A549 (cell line): ENCODE measurements at regions not wholly inside any gene's neighbourhood (a gene's known extent, or its start where the extent isn't known, plus 50 kb on each side); places are given as distances from the start of the nearest gene placed in this dataset.

Experiments
- ATAC-seq, 2 experiments: fragments of 200-7000 bp in 1 of 2; fragments of >200 bp in 1 of 2; cut with Nextera tagmentation in 1 of 2; cut with Tn5 transposase in 1 of 2; 3 replicates each; pipeline versions ENCODE4 v1.8.0 to v1.9.1; 2018 to 2020; ENCODE audit warnings: mild to moderate bottlenecking in 1 of 2, moderate library complexity in 1 of 2
- CTCF ChIA-PET: fragments of 300-600 bp; sonication (Branson Sonifier 250); formaldehyde crosslinking; extraction: SDS; loops from one replicate; lab custom pipeline; 2021; ENCODE audit warnings: antibody characterized with exemption, inconsistent platforms; lab: Yijun Ruan, JAX
- POLR2A ChIA-PET: fragments of 350-600 bp; formaldehyde crosslinking; extraction: SDS; loops from one replicate; lab custom pipeline; 2021; ENCODE audit warnings: antibody characterized with exemption, inconsistent platforms; lab: Yijun Ruan, JAX
- DNase-seq, 2 experiments: peaks; one replicate each; pipeline versions ENCODE4 v3.0.0 to v3.0.0-alpha.2; 2011 to 2016; ENCODE audit warnings: low read depth in 1 of 2, low spot score in 1 of 2
- FAIRE-seq: peaks from 2 replicates; lab custom pipeline; 2011; peaks lifted over from hg19 to GRCh38; lab: Jason Lieb, UNC
- H3K27ac ChIP-seq, 2 experiments: fragments of >200 bp; sonication (Bioruptor Twin); formaldehyde crosslinking; 3 replicates each; pipeline ENCODE4 v1.5.1; 2016 to 2017
- H3K4me1 ChIP-seq: fragments of >200 bp; sonication (Bioruptor Twin); formaldehyde crosslinking; 3 replicates; pipeline ENCODE4 v1.6.1; 2016
- H3K4me2 ChIP-seq: fragments of >200 bp; sonication (Bioruptor Twin); formaldehyde crosslinking; 3 replicates; pipeline ENCODE4 v1.6.1; 2016
- H3K4me3 ChIP-seq: fragments of >200 bp; sonication (Bioruptor Twin); formaldehyde crosslinking; 3 replicates; pipeline ENCODE4 v1.5.1; 2016
- H3K9me3 ChIP-seq: fragments of >200 bp; sonication (Bioruptor Twin); formaldehyde crosslinking; 3 replicates; pipeline ENCODE4 v1.6.1; 2016
- BHLHE40 ChIP-seq: IDR thresholded peaks from 2 replicates; pipeline ENCODE4 v1.6.1; 2012; ENCODE audit warnings: low read depth, low read length, inconsistent platforms
- EHF ChIP-seq: fragments of 250-450 bp; sonication (Bioruptor Pico); IDR thresholded peaks from 2 replicates; pipeline ENCODE4 v1.5.0; 2020; ENCODE audit warnings: mild to moderate bottlenecking
- EHMT2 ChIP-seq: fragments of 200-600 bp; sonication (generic); IDR thresholded peaks from 2 replicates; pipeline ENCODE4 v1.6.1; 2016; ENCODE audit warnings: antibody characterized with exemption, low read depth, mild to moderate bottlenecking, moderate library complexity
- EP300 ChIP-seq, 2 experiments: fragments of >200 bp; sonication (Bioruptor Twin); formaldehyde crosslinking; IDR thresholded peaks; 2 replicates in 1 of 2; 3 replicates in 1 of 2; pipeline ENCODE4 v1.6.1; 2016 to 2017
- FOSB ChIP-seq: fragments of 250-450 bp; sonication (Bioruptor Pico); IDR thresholded peaks from 2 replicates; pipeline ENCODE4 v1.5.0; 2020; ENCODE audit warnings: mild to moderate bottlenecking, moderate library complexity
- HEYL ChIP-seq: fragments of 250-450 bp; sonication (Bioruptor Pico); IDR thresholded peaks from 2 replicates; pipeline ENCODE4 v1.8.0; 2021; ENCODE audit warnings: mild to moderate bottlenecking, moderate library complexity
- HOXB5 ChIP-seq: fragments of 250-450 bp; sonication (Bioruptor Pico); IDR thresholded peaks from 2 replicates; pipeline ENCODE4 v1.5.0; 2020; ENCODE audit warnings: mild to moderate bottlenecking, moderate library complexity
- JUN ChIP-seq, 2 experiments: fragments of >200 bp; sonication (Bioruptor Twin); formaldehyde crosslinking; IDR thresholded peaks; 2 replicates in 1 of 2; 3 replicates in 1 of 2; pipeline ENCODE4 v1.6.1; 2016 to 2017
- KDM1A ChIP-seq: fragments of 200-600 bp; sonication (generic); IDR thresholded peaks from 2 replicates; pipeline ENCODE4 v1.6.1; 2016; ENCODE audit warnings: low read depth, mild to moderate bottlenecking
- MAZ ChIP-seq: fragments of 150-350 bp; IDR thresholded peaks from 2 replicates; pipeline ENCODE4 v1.6.1; 2014; ENCODE audit warnings: antibody characterized with exemption, low read depth, low read length, borderline replicate concordance
- NPAS2 ChIP-seq: fragments of 250-450 bp; sonication (Bioruptor Pico); IDR thresholded peaks from 2 replicates; pipeline ENCODE4 v1.8.0; 2022; ENCODE audit warnings: mild to moderate bottlenecking, moderate library complexity, borderline replicate concordance
- NR3C1 ChIP-seq: fragments of >200 bp; sonication (Bioruptor Twin); formaldehyde crosslinking; IDR thresholded peaks from 3 replicates; pipeline ENCODE4 v1.6.1; 2017
- POLR2AphosphoS2 ChIP-seq: conservative IDR thresholded peaks from 2 replicates; pipeline ENCODE4 v1.6.1; 2012; ENCODE audit warnings: low read length, improper control_type of control experiment, inconsistent platforms
- RFX5 ChIP-seq: fragments of 450-650 bp; IDR thresholded peaks from 2 replicates; pipeline ENCODE4 v1.7.1; 2014; ENCODE audit warnings: antibody characterized with exemption, mild to moderate bottlenecking, moderate library complexity
- RNF2 ChIP-seq: fragments of 200-600 bp; sonication (generic); IDR thresholded peaks from 2 replicates; pipeline ENCODE4 v1.6.1; 2016; ENCODE audit warnings: low read depth, mild to moderate bottlenecking, antibody characterized with exemption, moderate library complexity, borderline replicate concordance
- SMC3 ChIP-seq: fragments of >200 bp; sonication (Bioruptor Twin); formaldehyde crosslinking; IDR thresholded peaks from 3 replicates; pipeline ENCODE4 v1.6.1; 2018; ENCODE audit warnings: inconsistent platforms
- ZC3H11A ChIP-seq: fragments of 450-650 bp; IDR thresholded peaks from 2 replicates; pipeline ENCODE4 v1.6.1; 2014; ENCODE audit warnings: antibody characterized with exemption, mild to moderate bottlenecking
- ZSCAN20 ChIP-seq: fragments of 250-450 bp; sonication (Bioruptor Pico); IDR thresholded peaks from 2 replicates; pipeline ENCODE4 v1.8.0; 2022; ENCODE audit warnings: mild to moderate bottlenecking, moderate library complexity
- WGBS: methylation state at CpG from one replicate; pipeline ENCODE4 v1.1.6; 2017; ENCODE audit errors: missing lambda C conversion rate; 5-methylcytosine and 5-hydroxymethylcytosine counted together
- TF ChIP-seq, protein P1 (sequence below): fragments of 200-600 bp; sonication (generic); IDR thresholded peaks from 2 replicates; pipeline ENCODE4 v1.6.1; 2016; ENCODE audit warnings: antibody characterized with exemption, mild to moderate bottlenecking, moderate library complexity
- TF ChIP-seq, protein P2 (sequence below): fragments of >200 bp; sonication (Bioruptor Twin); formaldehyde crosslinking; IDR thresholded peaks from 2 replicates; pipeline ENCODE4 v1.6.1; 2016
- TF ChIP-seq, protein P3 (sequence below): fragments of >200 bp; sonication (Bioruptor Twin); formaldehyde crosslinking; IDR thresholded peaks from 3 replicates; pipeline ENCODE4 v1.5.1; 2016
- TF ChIP-seq, protein P4 (sequence below): fragments of 150-350 bp; IDR thresholded peaks from 2 replicates; pipeline ENCODE4 v1.6.1; 2014; ENCODE audit warnings: low read depth, mild to moderate bottlenecking, low read length
- TF ChIP-seq, protein P5 (sequence below): fragments of 450-650 bp; IDR thresholded peaks from 2 replicates; pipeline ENCODE4 v1.6.1; 2014; ENCODE audit warnings: antibody characterized with exemption
- TF ChIP-seq, protein P6 (sequence below): IDR thresholded peaks from 2 replicates; pipeline ENCODE4 v1.6.1; 2012; ENCODE audit warnings: low read depth, borderline replicate concordance

DNA sequence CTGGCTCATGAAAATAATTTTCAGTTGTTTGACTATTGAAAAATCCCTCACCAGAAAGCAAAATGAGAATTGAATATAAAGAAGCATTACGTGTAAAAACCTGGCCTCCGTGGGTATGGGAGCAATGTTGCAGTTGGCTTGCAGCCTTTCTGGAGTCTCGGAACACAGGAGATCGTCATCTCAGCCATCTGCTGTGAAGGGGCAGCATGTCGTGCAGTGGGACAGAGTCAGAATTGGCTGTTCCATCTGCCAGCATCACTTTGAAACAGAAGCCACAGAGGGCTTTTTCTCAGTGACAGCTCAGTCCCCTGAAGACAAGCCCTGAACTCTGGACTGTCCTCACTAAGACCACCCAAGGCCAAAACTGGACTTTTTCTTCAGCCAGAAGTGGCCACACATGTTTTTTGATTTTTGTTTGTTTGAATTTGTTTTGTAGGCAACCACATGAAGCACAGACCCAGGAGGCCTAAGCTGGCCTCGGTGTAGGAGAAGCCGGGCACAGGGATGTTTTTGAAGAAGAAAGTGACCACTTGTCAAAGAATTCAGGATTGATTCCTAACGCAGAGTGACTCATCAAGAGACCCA lies 170.8 kb upstream of the DYRK2 start:
- FAIRE-seq, result no peak
- 54% methylated on average over 8 of the region's 8 CpGs for WGBS

DNA sequence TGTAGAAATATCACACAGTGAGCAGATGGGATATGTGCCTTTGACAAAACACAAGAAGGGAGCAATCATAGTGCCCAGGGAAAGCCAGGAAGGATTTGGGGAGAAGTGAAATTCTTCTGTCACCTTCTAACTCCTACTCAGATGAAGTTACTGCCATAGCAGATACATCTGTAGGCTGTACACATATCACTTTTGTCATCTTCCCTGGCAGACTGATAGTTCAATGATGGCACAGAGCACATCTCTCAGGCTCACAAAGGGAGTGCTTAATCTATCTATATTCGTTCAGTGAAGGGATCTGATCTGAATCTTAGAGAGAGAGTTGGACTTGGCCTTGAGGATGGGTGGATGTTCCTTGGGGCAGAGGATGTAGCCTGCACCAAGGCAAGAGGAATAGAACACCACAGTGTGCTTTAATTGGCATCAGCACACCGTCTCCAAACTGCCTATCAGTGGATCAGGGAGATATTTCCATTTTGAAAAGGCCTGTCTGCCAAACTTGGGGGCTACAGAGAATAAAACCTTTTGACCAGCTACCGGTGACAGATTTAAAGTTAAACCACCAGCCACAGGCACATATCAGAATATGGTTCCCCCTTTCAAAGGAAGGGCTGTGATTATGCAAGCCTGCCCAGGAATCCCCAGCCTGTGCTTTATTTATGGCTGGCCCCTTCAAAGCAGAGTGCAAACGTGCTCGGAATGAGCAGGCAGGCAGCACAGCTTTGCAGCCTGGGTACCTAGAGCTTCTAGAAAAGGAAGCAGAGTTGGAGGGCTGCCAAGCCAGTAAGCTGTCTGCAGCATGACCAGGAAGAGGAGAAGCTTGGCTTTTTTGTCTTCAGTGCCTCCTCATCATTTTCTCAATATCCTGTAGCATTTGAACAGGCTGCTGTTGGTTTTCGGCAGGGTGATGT lies 165.5 kb upstream of the DYRK2 start:
- FAIRE-seq, result no peak
- DNase-seq, result no peak
- CTCF ChIA-PET, result no interaction called here

More for the DNA sequence above, 170.8 kb upstream of the DYRK2 start:
- Histone ChIP-seq H3K4me3 (no peak overlapping the region), H3K9me3 (no peaks in the 10 kb centered on the region), H3K4me1 (no peaks in the 10 kb centered on the region), H3K27ac (no peak overlapping the region), H3K4me2 (no peak overlapping the region)
- CTCF ChIA-PET, result no interaction called here
- TF ChIP-seq, protein P1, sequence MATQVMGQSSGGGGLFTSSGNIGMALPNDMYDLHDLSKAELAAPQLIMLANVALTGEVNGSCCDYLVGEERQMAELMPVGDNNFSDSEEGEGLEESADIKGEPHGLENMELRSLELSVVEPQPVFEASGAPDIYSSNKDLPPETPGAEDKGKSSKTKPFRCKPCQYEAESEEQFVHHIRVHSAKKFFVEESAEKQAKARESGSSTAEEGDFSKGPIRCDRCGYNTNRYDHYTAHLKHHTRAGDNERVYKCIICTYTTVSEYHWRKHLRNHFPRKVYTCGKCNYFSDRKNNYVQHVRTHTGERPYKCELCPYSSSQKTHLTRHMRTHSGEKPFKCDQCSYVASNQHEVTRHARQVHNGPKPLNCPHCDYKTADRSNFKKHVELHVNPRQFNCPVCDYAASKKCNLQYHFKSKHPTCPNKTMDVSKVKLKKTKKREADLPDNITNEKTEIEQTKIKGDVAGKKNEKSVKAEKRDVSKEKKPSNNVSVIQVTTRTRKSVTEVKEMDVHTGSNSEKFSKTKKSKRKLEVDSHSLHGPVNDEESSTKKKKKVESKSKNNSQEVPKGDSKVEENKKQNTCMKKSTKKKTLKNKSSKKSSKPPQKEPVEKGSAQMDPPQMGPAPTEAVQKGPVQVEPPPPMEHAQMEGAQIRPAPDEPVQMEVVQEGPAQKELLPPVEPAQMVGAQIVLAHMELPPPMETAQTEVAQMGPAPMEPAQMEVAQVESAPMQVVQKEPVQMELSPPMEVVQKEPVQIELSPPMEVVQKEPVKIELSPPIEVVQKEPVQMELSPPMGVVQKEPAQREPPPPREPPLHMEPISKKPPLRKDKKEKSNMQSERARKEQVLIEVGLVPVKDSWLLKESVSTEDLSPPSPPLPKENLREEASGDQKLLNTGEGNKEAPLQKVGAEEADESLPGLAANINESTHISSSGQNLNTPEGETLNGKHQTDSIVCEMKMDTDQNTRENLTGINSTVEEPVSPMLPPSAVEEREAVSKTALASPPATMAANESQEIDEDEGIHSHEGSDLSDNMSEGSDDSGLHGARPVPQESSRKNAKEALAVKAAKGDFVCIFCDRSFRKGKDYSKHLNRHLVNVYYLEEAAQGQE, result no peak
- TF ChIP-seq HEYL (CRISPR knock-in tag), result no peak
- TF ChIP-seq, protein P2, sequence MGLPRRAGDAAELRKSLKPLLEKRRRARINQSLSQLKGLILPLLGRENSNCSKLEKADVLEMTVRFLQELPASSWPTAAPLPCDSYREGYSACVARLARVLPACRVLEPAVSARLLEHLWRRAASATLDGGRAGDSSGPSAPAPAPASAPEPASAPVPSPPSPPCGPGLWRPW, result no peak
- TF ChIP-seq JUN (IDR thresholded peaks at IDR 0.05), result no peak
- no peak for TF ChIP-seq BHLHE40
- ATAC-seq, result no peak
- POLR2A ChIA-PET, result no interaction called here
- DNase-seq, result no peak

More for the DNA sequence above, 165.5 kb upstream of the DYRK2 start:
- no peak overlapping the region for H3K4me2 ChIP-seq
- no peak overlapping the region for H3K4me3 ChIP-seq
- TF ChIP-seq NPAS2 (CRISPR knock-in tag) (no peak), FOSB (CRISPR knock-in tag) (no peak), ZSCAN20 (CRISPR knock-in tag) (no peak), MAZ (no peak), RNF2 (no peak), EHF (CRISPR knock-in tag) (no peak), KDM1A (no peak), SMC3 (no peak), EP300 (IDR thresholded peaks at IDR 0.05) (no peak), RFX5 (no peak), POLR2AphosphoS2 (no peak), NR3C1 (no peak), EHMT2 (no peak), ZC3H11A (no peak), HOXB5 (no peak)
- TF ChIP-seq, protein P3, sequence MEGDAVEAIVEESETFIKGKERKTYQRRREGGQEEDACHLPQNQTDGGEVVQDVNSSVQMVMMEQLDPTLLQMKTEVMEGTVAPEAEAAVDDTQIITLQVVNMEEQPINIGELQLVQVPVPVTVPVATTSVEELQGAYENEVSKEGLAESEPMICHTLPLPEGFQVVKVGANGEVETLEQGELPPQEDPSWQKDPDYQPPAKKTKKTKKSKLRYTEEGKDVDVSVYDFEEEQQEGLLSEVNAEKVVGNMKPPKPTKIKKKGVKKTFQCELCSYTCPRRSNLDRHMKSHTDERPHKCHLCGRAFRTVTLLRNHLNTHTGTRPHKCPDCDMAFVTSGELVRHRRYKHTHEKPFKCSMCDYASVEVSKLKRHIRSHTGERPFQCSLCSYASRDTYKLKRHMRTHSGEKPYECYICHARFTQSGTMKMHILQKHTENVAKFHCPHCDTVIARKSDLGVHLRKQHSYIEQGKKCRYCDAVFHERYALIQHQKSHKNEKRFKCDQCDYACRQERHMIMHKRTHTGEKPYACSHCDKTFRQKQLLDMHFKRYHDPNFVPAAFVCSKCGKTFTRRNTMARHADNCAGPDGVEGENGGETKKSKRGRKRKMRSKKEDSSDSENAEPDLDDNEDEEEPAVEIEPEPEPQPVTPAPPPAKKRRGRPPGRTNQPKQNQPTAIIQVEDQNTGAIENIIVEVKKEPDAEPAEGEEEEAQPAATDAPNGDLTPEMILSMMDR, result no peak
- TF ChIP-seq, protein P4, sequence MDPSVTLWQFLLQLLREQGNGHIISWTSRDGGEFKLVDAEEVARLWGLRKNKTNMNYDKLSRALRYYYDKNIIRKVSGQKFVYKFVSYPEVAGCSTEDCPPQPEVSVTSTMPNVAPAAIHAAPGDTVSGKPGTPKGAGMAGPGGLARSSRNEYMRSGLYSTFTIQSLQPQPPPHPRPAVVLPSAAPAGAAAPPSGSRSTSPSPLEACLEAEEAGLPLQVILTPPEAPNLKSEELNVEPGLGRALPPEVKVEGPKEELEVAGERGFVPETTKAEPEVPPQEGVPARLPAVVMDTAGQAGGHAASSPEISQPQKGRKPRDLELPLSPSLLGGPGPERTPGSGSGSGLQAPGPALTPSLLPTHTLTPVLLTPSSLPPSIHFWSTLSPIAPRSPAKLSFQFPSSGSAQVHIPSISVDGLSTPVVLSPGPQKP, result no peak
- TF ChIP-seq, protein P5, sequence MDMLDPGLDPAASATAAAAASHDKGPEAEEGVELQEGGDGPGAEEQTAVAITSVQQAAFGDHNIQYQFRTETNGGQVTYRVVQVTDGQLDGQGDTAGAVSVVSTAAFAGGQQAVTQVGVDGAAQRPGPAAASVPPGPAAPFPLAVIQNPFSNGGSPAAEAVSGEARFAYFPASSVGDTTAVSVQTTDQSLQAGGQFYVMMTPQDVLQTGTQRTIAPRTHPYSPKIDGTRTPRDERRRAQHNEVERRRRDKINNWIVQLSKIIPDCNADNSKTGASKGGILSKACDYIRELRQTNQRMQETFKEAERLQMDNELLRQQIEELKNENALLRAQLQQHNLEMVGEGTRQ, result no peak
- TF ChIP-seq, protein P6, sequence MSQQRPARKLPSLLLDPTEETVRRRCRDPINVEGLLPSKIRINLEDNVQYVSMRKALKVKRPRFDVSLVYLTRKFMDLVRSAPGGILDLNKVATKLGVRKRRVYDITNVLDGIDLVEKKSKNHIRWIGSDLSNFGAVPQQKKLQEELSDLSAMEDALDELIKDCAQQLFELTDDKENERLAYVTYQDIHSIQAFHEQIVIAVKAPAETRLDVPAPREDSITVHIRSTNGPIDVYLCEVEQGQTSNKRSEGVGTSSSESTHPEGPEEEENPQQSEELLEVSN, result no peak
- H3K4me1 ChIP-seq, result no peaks in the 10 kb centered on the region
- WGBS, result 57% methylated on average over 6 of the region's 6 CpGs
- no peak overlapping the region for H3K27ac ChIP-seq
- POLR2A ChIA-PET, result no interaction called here
- no peak for ATAC-seq
- H3K9me3 ChIP-seq, result no peaks in the 10 kb centered on the region
